ENCODE measurements at regions not wholly inside any gene's neighbourhood (a gene's known extent, or its start where the extent isn't known, plus 50 kb on each side); places are given as distances from the start of the nearest gene placed in this dataset.

DNA sequence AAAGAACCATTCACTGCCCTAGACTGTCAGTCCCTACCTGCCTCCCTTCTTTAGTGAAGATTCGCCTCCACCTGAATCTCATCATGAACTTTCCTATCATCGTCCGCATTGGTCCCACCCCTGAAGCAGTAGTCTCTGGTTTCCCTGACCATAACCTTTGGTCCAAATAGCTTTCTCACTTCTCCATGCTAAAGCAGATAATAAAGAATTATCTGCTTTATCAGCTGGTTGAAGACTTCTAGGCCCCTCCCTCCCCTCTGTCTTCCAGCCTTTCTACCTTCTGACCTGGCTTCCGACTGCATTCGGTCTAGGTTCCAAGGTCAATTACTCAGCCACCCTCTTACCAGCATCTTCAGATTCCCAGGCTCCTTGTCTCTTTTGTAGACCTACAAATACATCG, 650.9 kb downstream of the HS3ST4 start:
- no peak overlapping the region for H3K4me2 ChIP-seq (ENCODE audit: insufficient read depth, low read length)
- BruUV-seq (replicated peaks): no TSS peak
- no peak overlapping the region for H3K9ac ChIP-seq (ENCODE audit: insufficient read depth in 1 of 2, low read depth in 2 of 2, low read length in 2 of 2)
- H2AFZ ChIP-seq (ENCODE audit: low read depth, low read length): no peak overlapping the region
- TF ChIP-seq SPI1 (IDR thresholded peaks at IDR 0.05; ENCODE audit: borderline replicate concordance, low read depth, low read length) (no peak), ATF7 (IDR thresholded peaks at IDR 0.05) (no peak), POU5F1 (IDR thresholded peaks at IDR 0.05; ENCODE audit: borderline replicate concordance, low read depth, low read length, partially characterized antibody) (no peak), OTX1 (CRISPR knock-in tag; IDR thresholded peaks at IDR 0.05) (no peak), NBN (IDR thresholded peaks at IDR 0.05; ENCODE audit: low read depth) (no peak), ZC3H11A (IDR thresholded peaks at IDR 0.05; ENCODE audit: low read depth, low read length) (no peak)
- TF ChIP-seq, protein P1, sequence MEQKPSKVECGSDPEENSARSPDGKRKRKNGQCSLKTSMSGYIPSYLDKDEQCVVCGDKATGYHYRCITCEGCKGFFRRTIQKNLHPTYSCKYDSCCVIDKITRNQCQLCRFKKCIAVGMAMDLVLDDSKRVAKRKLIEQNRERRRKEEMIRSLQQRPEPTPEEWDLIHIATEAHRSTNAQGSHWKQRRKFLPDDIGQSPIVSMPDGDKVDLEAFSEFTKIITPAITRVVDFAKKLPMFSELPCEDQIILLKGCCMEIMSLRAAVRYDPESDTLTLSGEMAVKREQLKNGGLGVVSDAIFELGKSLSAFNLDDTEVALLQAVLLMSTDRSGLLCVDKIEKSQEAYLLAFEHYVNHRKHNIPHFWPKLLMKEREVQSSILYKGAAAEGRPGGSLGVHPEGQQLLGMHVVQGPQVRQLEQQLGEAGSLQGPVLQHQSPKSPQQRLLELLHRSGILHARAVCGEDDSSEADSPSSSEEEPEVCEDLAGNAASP (IDR thresholded peaks at IDR 0.05): no peak
- H3K9me3 ChIP-seq (replicated peaks; ENCODE audit: control insufficient read depth, insufficient read depth, low read depth, low read length): no peaks in the 10 kb centered on the region
- ATAC-seq (no peak), FAIRE-seq (no peak), DNase-seq (ENCODE audit: extremely low read depth in 1 of 4, low spot score in 3 of 4) (no peak)
- no peaks in the 10 kb centered on the region for H3K79me2 ChIP-seq (ENCODE audit: control insufficient read depth, insufficient read depth, low read length)
- no peaks in the 10 kb centered on the region for H3K9me1 ChIP-seq (ENCODE audit: control insufficient read depth, insufficient read depth, low read length)
- H3K4me3 ChIP-seq: no peak overlapping the region
- no peaks in the 10 kb centered on the region for H3K36me3 ChIP-seq (ENCODE audit: control insufficient read depth, insufficient read depth, low read length)
- no peak overlapping the region for H3K27ac ChIP-seq (ENCODE audit: extremely low read depth, low read depth, low read length)
- ChIA-PET POLR2A (no interaction called here), CTCF (ENCODE audit: low intra/inter-chr PET ratio) (no interaction called here)
- H3K27me3 ChIP-seq (ENCODE audit: control insufficient read depth in 2 of 2, insufficient read depth in 2 of 2, low read length in 2 of 2): no peaks in the 10 kb centered on the region; a peak in 1 of 5 replicates
- H4K20me1 ChIP-seq (replicated peaks; ENCODE audit: control insufficient read depth, insufficient read depth, low read length): no peaks in the 10 kb centered on the region
- in situ Hi-C loops (cut with MboI): no loop called here
- no peaks in the 10 kb centered on the region for H3K4me1 ChIP-seq (replicated peaks in 1 of 2; ENCODE audit: control insufficient read depth in 2 of 2, insufficient read depth in 2 of 2, low read length in 2 of 2)
- intact Hi-C loops (cut with micrococcal nuclease): no loop called here
- WGBS (ENCODE audit: insufficient coverage, low coverage, missing lambda C conversion rate): 2% methylated on average over 6 of the region's 6 CpGs
